ENCODE measurements at regions not wholly inside any gene's neighbourhood (a gene's known extent, or its start where the extent isn't known, plus 50 kb on each side); places are given as distances from the start of the nearest gene placed in this dataset.
"Not testable (repeated sequence)": the region's sequence is repeated elsewhere in the genome, so short reads cannot be mapped to it uniquely, and the experiment has no call there.

DNA sequence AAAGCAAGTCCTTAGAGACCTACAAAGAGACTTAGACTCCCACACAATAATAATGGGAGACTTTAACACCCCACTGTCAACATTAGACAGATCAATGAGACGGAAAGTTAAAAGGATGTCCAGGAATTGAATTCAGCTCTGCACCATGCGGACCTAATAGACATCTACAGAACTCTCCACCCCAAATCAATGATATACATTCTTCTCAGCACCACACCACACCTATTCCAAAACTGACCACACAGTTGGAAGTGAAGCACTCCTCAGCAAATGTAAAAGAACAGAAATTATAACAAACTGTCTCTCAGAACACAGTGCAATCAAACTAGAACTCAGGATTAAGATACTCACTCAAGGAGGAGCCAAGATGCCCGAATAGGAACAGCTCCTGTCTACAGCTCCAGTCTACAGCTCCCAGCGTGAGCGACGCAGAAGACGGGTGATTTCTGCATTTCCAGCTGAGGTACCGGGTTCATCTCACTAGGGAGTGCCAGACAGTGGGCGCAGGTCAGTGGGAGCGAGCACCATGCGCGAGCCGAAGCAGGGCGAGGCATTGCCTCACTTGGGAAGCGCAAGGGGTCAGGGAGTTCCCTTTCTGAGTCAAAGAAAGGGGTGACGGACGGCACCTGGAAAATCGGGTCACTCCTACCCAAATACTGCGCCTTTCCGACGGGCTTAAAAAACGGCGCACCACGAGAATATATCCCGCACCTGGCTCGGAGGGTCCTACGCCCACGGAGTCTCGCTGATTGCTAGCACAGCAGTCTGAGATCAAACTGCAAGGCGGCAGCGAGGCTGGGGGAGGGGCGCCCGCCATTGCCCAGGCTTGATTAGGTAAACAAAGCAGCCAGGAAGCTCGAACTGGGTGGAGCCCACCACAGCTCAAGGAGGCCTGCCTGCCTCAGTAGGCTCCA lies 66.6 kb upstream of the ZNF30 start:
- not testable (repeated sequence) for TF ChIP-seq KDM5A (IDR thresholded peaks at IDR 0.05); GATA3 (IDR thresholded peaks at IDR 0.05; ENCODE audit: borderline replicate concordance); CTCF (IDR thresholded peaks at IDR 0.05); NR3C1 (IDR thresholded peaks at IDR 0.05); REST (IDR thresholded peaks at IDR 0.05); RFX5 (IDR thresholded peaks at IDR 0.05); ZC3H11A (IDR thresholded peaks at IDR 0.05); RAD21 (conservative IDR thresholded peaks at IDR 0.05 in 1 of 2, IDR thresholded peaks at IDR 0.05 in 1 of 2); MAFK (IDR thresholded peaks at IDR 0.05; ENCODE audit: partially characterized antibody); NFE2L2 (conservative IDR thresholded peaks at IDR 0.05; ENCODE audit: low read length)
- TF ChIP-seq, protein P1, sequence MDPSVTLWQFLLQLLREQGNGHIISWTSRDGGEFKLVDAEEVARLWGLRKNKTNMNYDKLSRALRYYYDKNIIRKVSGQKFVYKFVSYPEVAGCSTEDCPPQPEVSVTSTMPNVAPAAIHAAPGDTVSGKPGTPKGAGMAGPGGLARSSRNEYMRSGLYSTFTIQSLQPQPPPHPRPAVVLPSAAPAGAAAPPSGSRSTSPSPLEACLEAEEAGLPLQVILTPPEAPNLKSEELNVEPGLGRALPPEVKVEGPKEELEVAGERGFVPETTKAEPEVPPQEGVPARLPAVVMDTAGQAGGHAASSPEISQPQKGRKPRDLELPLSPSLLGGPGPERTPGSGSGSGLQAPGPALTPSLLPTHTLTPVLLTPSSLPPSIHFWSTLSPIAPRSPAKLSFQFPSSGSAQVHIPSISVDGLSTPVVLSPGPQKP (IDR thresholded peaks at IDR 0.05; ENCODE audit: low read depth, low read length), result not testable (repeated sequence)
- TF ChIP-seq, protein P2, sequence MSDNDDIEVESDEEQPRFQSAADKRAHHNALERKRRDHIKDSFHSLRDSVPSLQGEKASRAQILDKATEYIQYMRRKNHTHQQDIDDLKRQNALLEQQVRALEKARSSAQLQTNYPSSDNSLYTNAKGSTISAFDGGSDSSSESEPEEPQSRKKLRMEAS (IDR thresholded peaks at IDR 0.05), result not testable (repeated sequence)
- TF ChIP-seq, protein P3, sequence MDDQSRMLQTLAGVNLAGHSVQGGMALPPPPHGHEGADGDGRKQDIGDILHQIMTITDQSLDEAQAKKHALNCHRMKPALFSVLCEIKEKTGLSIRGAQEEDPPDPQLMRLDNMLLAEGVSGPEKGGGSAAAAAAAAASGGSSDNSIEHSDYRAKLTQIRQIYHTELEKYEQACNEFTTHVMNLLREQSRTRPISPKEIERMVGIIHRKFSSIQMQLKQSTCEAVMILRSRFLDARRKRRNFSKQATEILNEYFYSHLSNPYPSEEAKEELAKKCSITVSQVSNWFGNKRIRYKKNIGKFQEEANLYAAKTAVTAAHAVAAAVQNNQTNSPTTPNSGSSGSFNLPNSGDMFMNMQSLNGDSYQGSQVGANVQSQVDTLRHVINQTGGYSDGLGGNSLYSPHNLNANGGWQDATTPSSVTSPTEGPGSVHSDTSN (IDR thresholded peaks at IDR 0.05), result not testable (repeated sequence)
